LNCaP clone FGC (cell line): ENCODE measurements at regions not wholly inside any gene's neighbourhood (a gene's known extent, or its start where the extent isn't known, plus 50 kb on each side); places are given as distances from the start of the nearest gene placed in this dataset.

Experiments
- DNase-seq: peaks from one replicate; pipeline ENCODE4 v3.0.0-alpha.2; 2011; ENCODE audit warnings: low read depth
- H3K4me3 ChIP-seq: 2 replicates; pipeline ENCODE4 v1.5.1; 2011; ENCODE audit warnings: mild to moderate bottlenecking, low read depth, low read length, control low read depth
- TF ChIP-seq, protein P1 (sequence below): IDR thresholded peaks from 2 replicates; pipeline ENCODE4 v1.5.1; 2012; ENCODE audit warnings: mild to moderate bottlenecking; ENCODE audit not compliant: control insufficient read depth, insufficient read depth; ENCODE audit errors: extremely low read depth

- TF ChIP-seq, protein P1, sequence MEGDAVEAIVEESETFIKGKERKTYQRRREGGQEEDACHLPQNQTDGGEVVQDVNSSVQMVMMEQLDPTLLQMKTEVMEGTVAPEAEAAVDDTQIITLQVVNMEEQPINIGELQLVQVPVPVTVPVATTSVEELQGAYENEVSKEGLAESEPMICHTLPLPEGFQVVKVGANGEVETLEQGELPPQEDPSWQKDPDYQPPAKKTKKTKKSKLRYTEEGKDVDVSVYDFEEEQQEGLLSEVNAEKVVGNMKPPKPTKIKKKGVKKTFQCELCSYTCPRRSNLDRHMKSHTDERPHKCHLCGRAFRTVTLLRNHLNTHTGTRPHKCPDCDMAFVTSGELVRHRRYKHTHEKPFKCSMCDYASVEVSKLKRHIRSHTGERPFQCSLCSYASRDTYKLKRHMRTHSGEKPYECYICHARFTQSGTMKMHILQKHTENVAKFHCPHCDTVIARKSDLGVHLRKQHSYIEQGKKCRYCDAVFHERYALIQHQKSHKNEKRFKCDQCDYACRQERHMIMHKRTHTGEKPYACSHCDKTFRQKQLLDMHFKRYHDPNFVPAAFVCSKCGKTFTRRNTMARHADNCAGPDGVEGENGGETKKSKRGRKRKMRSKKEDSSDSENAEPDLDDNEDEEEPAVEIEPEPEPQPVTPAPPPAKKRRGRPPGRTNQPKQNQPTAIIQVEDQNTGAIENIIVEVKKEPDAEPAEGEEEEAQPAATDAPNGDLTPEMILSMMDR: no peak
- H3K4me3 ChIP-seq: no peak overlapping the region
- DNase-seq: no peak
These were observed 254.8 kb upstream of the PDE4D start for GRCh38 chr5:60148366-60148765.

DNA sequence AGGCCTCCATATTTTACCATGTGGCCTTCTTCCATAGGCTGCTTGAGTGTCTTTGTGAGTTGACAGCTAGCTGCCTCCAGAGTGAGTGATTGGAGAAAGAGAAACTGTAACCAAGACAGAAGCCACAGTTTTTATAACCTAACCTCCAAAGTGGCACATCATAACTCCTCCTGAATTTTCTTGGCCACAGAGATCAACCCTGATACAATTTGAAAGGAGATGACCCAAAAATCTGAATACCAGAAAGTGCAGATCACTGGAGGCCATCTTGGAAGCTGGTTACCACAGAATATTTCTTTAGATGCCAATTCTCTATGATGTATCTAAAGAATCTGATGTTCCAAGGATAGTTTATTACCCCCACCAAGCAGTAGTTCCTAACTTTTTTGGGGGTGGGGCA lies 254.3 kb upstream of the PDE4D start:
- no peak overlapping the region for H3K4me3 ChIP-seq
- TF ChIP-seq, protein P1: no peak

DNA sequence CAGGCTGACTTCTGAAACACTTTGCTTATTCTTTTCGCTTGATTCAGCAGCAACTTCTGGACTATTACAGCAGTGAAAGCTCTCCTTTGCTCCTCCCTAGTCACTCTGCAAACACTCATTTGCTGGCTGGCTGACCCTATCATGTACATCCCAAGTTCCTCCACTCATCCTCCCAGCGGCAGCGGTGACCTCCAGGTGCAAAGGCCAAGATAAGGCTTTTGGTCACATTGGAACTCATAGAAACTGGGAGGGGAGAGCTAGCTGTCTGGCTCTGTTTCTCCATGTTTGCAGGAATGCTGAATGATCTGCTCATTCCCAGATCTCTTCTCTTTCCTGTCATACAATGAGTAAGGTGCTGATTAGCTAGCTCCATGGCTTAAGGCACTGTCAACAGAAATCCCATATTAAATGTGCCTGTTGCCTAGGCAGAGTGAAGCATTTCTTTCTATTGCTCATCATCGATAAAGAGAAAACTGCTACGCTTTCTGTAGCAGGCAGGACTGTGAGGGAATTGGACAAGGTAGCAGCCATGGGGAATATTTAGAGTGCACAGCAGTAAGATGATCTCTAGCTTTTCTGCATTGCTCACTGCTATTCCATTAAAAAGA lies 250.5 kb upstream of the PDE4D start:
- TF ChIP-seq, protein P1: no peak
- H3K4me3 ChIP-seq: no peak overlapping the region
- DNase-seq: no peak

More for the DNA sequence above, 254.3 kb upstream of the PDE4D start:
- DNase-seq: no peak

DNA sequence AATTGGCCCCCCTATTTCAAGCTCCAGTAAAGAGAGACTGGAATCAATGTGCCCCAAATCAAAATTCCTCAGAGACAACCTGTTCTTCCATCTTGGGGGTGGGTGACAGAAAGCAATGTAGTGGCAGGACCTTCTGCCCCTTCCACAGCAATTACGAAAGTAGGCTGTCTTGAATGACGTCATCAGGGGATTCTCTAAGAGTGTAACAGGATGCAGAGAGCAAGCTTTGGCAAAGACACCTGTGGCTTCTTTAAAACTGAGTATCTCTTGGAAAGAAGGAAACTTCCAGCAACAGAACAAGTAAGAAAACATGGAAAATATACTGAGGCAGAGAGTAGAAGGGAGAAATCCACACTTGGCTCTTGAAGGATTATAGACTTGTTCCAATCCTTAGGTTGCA lies 247.6 kb upstream of the PDE4D start:
- TF ChIP-seq, protein P1: no peak
- no peak overlapping the region for H3K4me3 ChIP-seq
- no peak for DNase-seq

DNA sequence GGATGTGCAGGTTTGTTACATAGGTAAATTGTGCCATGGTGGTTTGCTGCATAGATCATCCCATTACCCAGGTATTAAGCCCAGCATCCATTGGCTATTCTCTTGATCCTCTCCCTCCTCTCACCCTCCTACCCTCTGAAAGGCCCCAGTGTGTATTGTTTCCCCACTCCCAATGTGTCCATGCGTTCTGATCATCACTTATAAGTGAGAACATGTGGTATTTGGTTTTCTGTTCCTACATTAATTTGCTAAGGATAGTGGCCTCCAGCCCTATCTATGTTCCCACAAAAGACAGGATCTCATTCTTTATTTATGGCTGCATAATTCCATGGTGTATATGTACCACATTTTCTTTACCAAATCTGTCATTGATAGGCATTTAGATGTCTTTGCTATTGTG lies 243.3 kb upstream of the PDE4D start:
- TF ChIP-seq, protein P1: no peak
- H3K4me3 ChIP-seq: no peak overlapping the region
- no peak for DNase-seq

GRCh38 chr5:60131504-60131903 lies 238.0 kb upstream of the PDE4D start:
- no peak for DNase-seq
- no peak overlapping the region for H3K4me3 ChIP-seq
- TF ChIP-seq, protein P1: no peak

- DNase-seq: no peak
- TF ChIP-seq, protein P1: no peak
- no peak overlapping the region for H3K4me3 ChIP-seq
These were observed 232.1 kb upstream of the PDE4D start for GRCh38 chr5:60125636-60126035.
